Natural killer cell (primary cell): ENCODE measurements at regions not wholly inside any gene's neighbourhood (a gene's known extent, or its start where the extent isn't known, plus 50 kb on each side); places are given as distances from the start of the nearest gene placed in this dataset.

ENCODE experiments used
- ATAC-seq, 3 donors: fragments of 150-1000 bp in 2 of 3; fragments of 200-7000 bp in 1 of 3; cut with Tn5 transposase; 1 replicate in 1 of 3; 2 replicates in 2 of 3; pipeline ENCODE4 v1.10.0; 2021; ENCODE audit warnings: mild to moderate bottlenecking in 2 of 3, moderate library complexity in 2 of 3
- DNase-seq, 2 donors: peaks; one replicate each; pipeline versions ENCODE4 v3.0.0 to v3.0.0-alpha.2; 2013 to 2021; ENCODE audit warnings: mixed read lengths in 1 of 2
- H3K27ac ChIP-seq: one replicate; pipeline ENCODE4 v1.5.1; 2013; ENCODE audit warnings: mild to moderate bottlenecking, low read length
- H3K27me3 ChIP-seq: one replicate; pipeline ENCODE4 v1.6.1; 2013; ENCODE audit warnings: low read length; ENCODE audit not compliant: control insufficient read depth, insufficient read depth
- H3K36me3 ChIP-seq: one replicate; pipeline ENCODE4 v1.6.1; 2013; ENCODE audit warnings: low read length; ENCODE audit not compliant: control insufficient read depth, insufficient read depth
- H3K4me1 ChIP-seq: one replicate; pipeline ENCODE4 v1.6.1; 2013; ENCODE audit warnings: low read length; ENCODE audit not compliant: control insufficient read depth, insufficient read depth
- H3K4me3 ChIP-seq: one replicate; pipeline ENCODE4 v1.5.1; 2013; ENCODE audit warnings: low read length
- H3K9me3 ChIP-seq: one replicate; pipeline ENCODE4 v1.6.1; 2013; ENCODE audit warnings: low read length; ENCODE audit not compliant: control insufficient read depth, insufficient read depth
- H3K27ac Mint-ChIP-seq, 2 donors: one replicate each; pipeline ENCODE4 v1.8.0; 2022; ENCODE audit warnings: mild to moderate bottlenecking in 2 of 2, mixed read lengths in 2 of 2, moderate library complexity in 1 of 2
- H3K27me3 Mint-ChIP-seq, 2 donors: one replicate each; pipeline ENCODE4 v1.8.0; 2022; ENCODE audit warnings: low read depth in 2 of 2, mixed read lengths in 2 of 2
- H3K36me3 Mint-ChIP-seq: one replicate; pipeline ENCODE4 v1.8.0; 2022; ENCODE audit warnings: mixed read lengths
- H3K4me1 Mint-ChIP-seq, 2 donors: one replicate each; pipeline ENCODE4 v1.8.0; 2022; ENCODE audit warnings: mixed read lengths in 2 of 2
- H3K4me3 Mint-ChIP-seq: one replicate; pipeline ENCODE4 v1.8.0; 2022; ENCODE audit warnings: mild to moderate bottlenecking, moderate library complexity, mixed read lengths
- H3K9me3 Mint-ChIP-seq, 2 donors: one replicate each; pipeline ENCODE4 v1.8.0; 2022; ENCODE audit warnings: mixed read lengths in 2 of 2
- CTCF ChIP-seq: fragments of 200-600 bp; IDR thresholded peaks from one replicate; pipeline ENCODE4 v1.8.0; 2022; ENCODE audit warnings: antibody characterized with exemption
- WGBS: methylation state at CpG from one replicate; pipeline ENCODE4 v1.1.7; 2013; ENCODE audit warnings: missing lambda C conversion rate; ENCODE audit not compliant: insufficient coverage; 5-methylcytosine and 5-hydroxymethylcytosine counted together
- intact Hi-C: fragments of 100-400 bp; cut with micrococcal nuclease; formaldehyde crosslinking; loops from one replicate; pipeline ENCODE4 v1.14.2; 2022

GRCh38 chr3:144314946-144315345 is 343.3 kb downstream of the DIPK2A start:
- H3K4me3 ChIP-seq = no peak overlapping the region
- WGBS = 89% methylated on average over 2 of the region's 3 CpGs
- no peaks in the 10 kb centered on the region for H3K4me1 Mint-ChIP-seq
- H3K27ac ChIP-seq = no peak overlapping the region
- peaks cover 0 to 6% of the 10 kb centered on the region in 2 donors for H3K27me3 Mint-ChIP-seq
- H3K9me3 ChIP-seq = no peaks in the 10 kb centered on the region
- DNase-seq (no peak), ATAC-seq (no peak)
- H3K36me3 Mint-ChIP-seq = no peaks in the 10 kb centered on the region
- H3K4me3 Mint-ChIP-seq = no peak overlapping the region
- TF ChIP-seq CTCF = no peak
- no peaks in the 10 kb centered on the region for H3K9me3 Mint-ChIP-seq
- no peaks in the 10 kb centered on the region for H3K4me1 ChIP-seq
- H3K27me3 ChIP-seq = no peaks in the 10 kb centered on the region
- H3K36me3 ChIP-seq = no peaks in the 10 kb centered on the region
- H3K27ac Mint-ChIP-seq = no peak overlapping the region
- intact Hi-C loops = no loop called here

DNA sequence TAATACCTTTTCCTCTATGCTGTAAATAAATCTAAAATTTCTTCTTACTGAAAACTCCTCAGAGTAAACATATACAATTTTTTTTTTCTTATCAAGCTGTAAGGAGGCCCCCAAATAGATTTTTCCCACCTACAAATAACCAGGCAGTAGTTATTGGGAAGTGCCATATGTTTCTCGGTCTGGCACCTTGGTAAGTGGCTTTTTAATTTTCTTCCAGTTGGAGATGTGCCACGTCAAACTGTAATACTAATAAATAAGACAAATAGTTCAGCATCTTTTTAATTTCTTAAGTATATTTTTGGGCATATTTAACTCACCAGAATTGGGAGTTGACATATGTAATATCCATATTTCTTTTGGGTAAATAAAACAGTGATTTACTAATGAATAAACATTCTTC is 346.3 kb downstream of the DIPK2A start:
- Mint-ChIP-seq H3K27me3 (peaks cover 0 to 6% of the 10 kb centered on the region in 2 donors), H3K4me3 (no peak overlapping the region), H3K36me3 (no peaks in the 10 kb centered on the region), H3K27ac (no peak overlapping the region), H3K9me3 (no peaks in the 10 kb centered on the region), H3K4me1 (no peaks in the 10 kb centered on the region)
- DNase-seq (no peak), ATAC-seq (no peak)
- TF ChIP-seq CTCF = no peak
- intact Hi-C loops = no loop called here
- WGBS = no CpG with 5 or more reads among the region's 2 CpGs
- Histone ChIP-seq H3K4me3 (no peak overlapping the region), H3K27ac (no peak overlapping the region), H3K27me3 (no peaks in the 10 kb centered on the region), H3K4me1 (no peaks in the 10 kb centered on the region), H3K9me3 (no peaks in the 10 kb centered on the region), H3K36me3 (no peaks in the 10 kb centered on the region)

DNA sequence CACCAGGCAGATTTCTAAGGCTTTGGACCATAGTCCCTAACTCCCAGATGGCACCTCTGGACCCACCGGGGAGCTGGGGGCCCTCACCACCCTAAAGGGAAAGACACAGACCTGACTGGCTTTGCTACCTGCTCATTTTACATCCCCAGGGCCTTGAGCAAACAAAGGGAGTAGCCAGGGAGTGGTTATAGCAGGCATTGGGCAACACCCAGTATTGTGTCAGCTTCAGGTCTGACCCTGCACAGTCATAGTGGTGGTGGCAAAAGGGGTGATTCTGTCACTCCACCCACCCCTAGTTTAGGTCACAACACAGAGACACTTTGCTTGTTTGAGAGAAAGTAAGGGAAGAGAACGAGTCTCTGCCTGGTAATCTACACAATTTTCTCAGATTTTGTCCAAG is 352.5 kb downstream of the DIPK2A start:
- intact Hi-C loops = no loop called here
- Mint-ChIP-seq H3K4me1 (no peaks in the 10 kb centered on the region), H3K36me3 (no peaks in the 10 kb centered on the region), H3K27ac (no peak overlapping the region), H3K4me3 (no peak overlapping the region), H3K9me3 (peaks cover 7 to 10% of the 10 kb centered on the region in 2 donors), H3K27me3 (no peaks in the 10 kb centered on the region)
- WGBS = 89% methylated on average over 2 of the region's 2 CpGs
- no peak for TF ChIP-seq CTCF
- H3K4me1 ChIP-seq = no peaks in the 10 kb centered on the region
- no peak for DNase-seq
- H3K27ac ChIP-seq = no peak overlapping the region
- H3K9me3 ChIP-seq = no peaks in the 10 kb centered on the region
- ATAC-seq = no peak
- H3K27me3 ChIP-seq = no peaks in the 10 kb centered on the region
- no peaks in the 10 kb centered on the region for H3K36me3 ChIP-seq
- no peak overlapping the region for H3K4me3 ChIP-seq

DNA sequence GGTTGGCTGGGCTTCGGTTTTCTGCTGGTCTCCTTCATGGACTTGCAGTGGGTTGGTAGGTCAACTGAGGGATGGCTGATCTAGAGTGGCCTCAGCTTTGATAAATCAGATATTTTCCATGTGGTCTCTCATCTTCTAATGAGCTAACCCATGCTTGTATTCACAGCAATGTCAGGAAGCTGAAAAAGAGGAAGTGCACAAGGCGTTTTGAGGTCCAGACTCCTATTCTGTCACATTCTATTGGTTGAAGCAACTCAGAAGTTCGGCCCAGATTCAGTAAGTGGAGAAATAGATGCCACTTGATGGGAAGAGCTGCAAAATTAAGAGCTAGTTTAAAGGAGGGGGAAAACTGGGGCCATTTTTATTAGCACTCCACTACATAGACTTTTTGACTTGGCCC is 361.2 kb downstream of the DIPK2A start:
- Histone ChIP-seq H3K9me3 (no peaks in the 10 kb centered on the region), H3K4me1 (no peaks in the 10 kb centered on the region), H3K27ac (no peak overlapping the region), H3K36me3 (no peaks in the 10 kb centered on the region), H3K4me3 (no peak overlapping the region), H3K27me3 (no peaks in the 10 kb centered on the region)
- intact Hi-C loops = no loop called here
- no peak overlapping the region for H3K4me3 Mint-ChIP-seq
- ATAC-seq (no peak), DNase-seq (no peak)
- WGBS = 27% methylated on average over 3 of the region's 3 CpGs
- no peak overlapping the region for H3K27ac Mint-ChIP-seq
- H3K36me3 Mint-ChIP-seq = no peaks in the 10 kb centered on the region
- TF ChIP-seq CTCF = no peak
- H3K9me3 Mint-ChIP-seq = peaks cover 3 to 4% of the 10 kb centered on the region in 2 donors
- no peaks in the 10 kb centered on the region for H3K4me1 Mint-ChIP-seq
- no peaks in the 10 kb centered on the region for H3K27me3 Mint-ChIP-seq
